ENCODE measurements at regions not wholly inside any gene's neighbourhood (a gene's known extent, or its start where the extent isn't known, plus 50 kb on each side); places are given as distances from the start of the nearest gene placed in this dataset.

DNA sequence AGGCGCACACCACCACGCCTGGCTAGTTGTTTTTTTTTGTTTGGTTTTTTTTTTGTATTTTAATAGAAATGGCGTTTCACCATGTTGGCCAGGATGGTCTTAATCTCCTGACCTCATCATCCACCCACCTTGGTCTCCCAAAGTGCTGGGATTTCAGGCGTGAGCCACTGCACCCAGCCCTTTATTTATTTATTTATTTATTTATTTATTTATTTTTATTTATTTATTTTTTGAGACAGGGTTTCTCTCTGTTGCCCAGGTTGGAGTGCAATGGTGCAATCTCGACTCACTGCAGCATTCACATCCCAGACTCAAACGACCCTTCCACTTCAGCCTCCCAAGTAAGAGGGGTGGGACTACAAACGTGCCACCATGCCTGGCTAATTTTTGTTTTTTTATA is 63.0 kb upstream of the ADAMTSL1 start:
- Histone ChIP-seq H3K9me3 (ENCODE audit: control insufficient read depth, insufficient read depth, low read length) (no peaks in the 10 kb centered on the region), H3K4me1 (ENCODE audit: control insufficient read depth, insufficient read depth, low read length) (no peaks in the 10 kb centered on the region), H3K36me3 (ENCODE audit: control insufficient read depth, insufficient read depth, low read length) (no peaks in the 10 kb centered on the region), H3K23ac (ENCODE audit: low read depth, low read length) (no peak overlapping the region), H3K9ac (ENCODE audit: low read depth, low read length) (no peak overlapping the region), H2BK15ac (ENCODE audit: low read depth, low read length) (no peak overlapping the region), H3K4me3 (ENCODE audit: insufficient read depth, low read depth, low read length) (no peak overlapping the region), H2BK120ac (ENCODE audit: low read depth, low read length) (no peak overlapping the region), H2BK20ac (ENCODE audit: low read depth, low read length) (no peak overlapping the region), H4K5ac (ENCODE audit: low read depth, low read length) (no peak overlapping the region), H3K4ac (ENCODE audit: low read depth, low read length) (no peak overlapping the region), H2AK5ac (ENCODE audit: low read depth, low read length) (no peak overlapping the region), H3K9me1 (ENCODE audit: insufficient read depth, low read length) (no peaks in the 10 kb centered on the region), H3K27ac (ENCODE audit: insufficient read depth, low read length) (no peak overlapping the region), H3K14ac (replicated peaks; ENCODE audit: low read depth, low read length) (no peak overlapping the region), H2AFZ (replicated peaks; ENCODE audit: low read length, poor library complexity) (no peak overlapping the region), H3K27me3 (ENCODE audit: control insufficient read depth, insufficient read depth, low read length) (peaks cover 2% of the 10 kb centered on the region; the same call in 1 of the 2 replicates), H4K20me1 (ENCODE audit: insufficient read depth, low read length) (no peaks in the 10 kb centered on the region), H2BK5ac (ENCODE audit: low read depth, low read length, poor library complexity, severe bottlenecking) (no peak overlapping the region), H4K91ac (ENCODE audit: insufficient read depth, low read depth, low read length) (no peak overlapping the region), H2AK9ac (replicated peaks; ENCODE audit: low read depth, low read length, poor library complexity) (no peak overlapping the region), H3K56ac (ENCODE audit: extremely low read depth, insufficient read depth, low read length) (no peak overlapping the region), H3K4me2 (ENCODE audit: low read depth, low read length) (no peak overlapping the region), H3K18ac (ENCODE audit: low read depth, low read length) (no peak overlapping the region), H3K79me1 (ENCODE audit: low read depth in 1 of 2, low read length in 2 of 2) (no peaks in the 10 kb centered on the region), H4K8ac (ENCODE audit: low read depth in 2 of 2, low read length in 2 of 2) (no peak overlapping the region)
- BruUV-seq (replicated peaks): no TSS peak
- TF ChIP-seq ELK1 (IDR thresholded peaks at IDR 0.05; ENCODE audit: borderline replicate concordance, low read depth, low read length): no peak
- intact Hi-C loops (cut with micrococcal nuclease): no loop called here
- CTCF ChIA-PET: no interaction called here
- dilution Hi-C loops (cut with HindIII; ENCODE audit: low sequenced_read_pairs, unreplicated experiment): no loop called here
- WGBS, 2 experiments (ENCODE audit: extremely low coverage in 2 of 2, insufficient read length in 1 of 2): no CpG with 5 or more reads among the region's 7 CpGs
- DNase-seq (no peak), ATAC-seq (ENCODE audit: low read depth) (no peak)
- POLR2A ChIA-PET (ENCODE audit: unreplicated experiment): no interaction called here
- in situ Hi-C loops (cut with MboI; ENCODE audit: low sequenced_read_pairs): no loop called here
